ENCODE measurements at regions not wholly inside any gene's neighbourhood (a gene's known extent, or its start where the extent isn't known, plus 50 kb on each side); places are given as distances from the start of the nearest gene placed in this dataset.

DNA sequence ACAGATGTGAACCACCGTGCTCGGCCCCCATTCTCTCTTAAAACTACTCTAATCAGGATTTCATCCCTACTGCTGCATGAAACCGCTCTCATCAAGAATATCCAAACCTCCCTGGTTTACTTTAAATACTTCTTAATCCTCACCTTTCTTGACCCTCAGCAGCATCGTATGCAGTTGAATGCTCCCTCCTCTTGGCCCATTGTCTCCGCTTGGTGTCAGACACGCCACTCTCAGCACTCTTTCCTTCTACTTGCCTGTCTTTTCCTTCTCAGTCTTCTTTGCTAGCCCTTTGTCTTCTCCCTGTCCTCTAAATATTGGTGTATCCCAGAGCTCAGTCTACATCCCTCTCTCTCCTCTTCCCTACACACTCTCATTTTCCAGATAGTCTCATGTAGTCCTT, 314.9 kb downstream of the MRPL39 start:
- Histone ChIP-seq H4K20me1 (ENCODE audit: insufficient read depth, low read length) (no peaks in the 10 kb centered on the region), H3K4me2 (ENCODE audit: insufficient read depth, low read length) (no peak overlapping the region), H3K79me2 (ENCODE audit: insufficient read depth, low read length) (no peaks in the 10 kb centered on the region), H3K36me3 (ENCODE audit: insufficient read depth, low read length) (no peaks in the 10 kb centered on the region), H3K4me3 (ENCODE audit: insufficient read depth, low read length) (no peak overlapping the region), H3K4me1 (ENCODE audit: insufficient read depth, low read length) (no peaks in the 10 kb centered on the region), H3K27ac (ENCODE audit: low read depth, low read length) (no peak overlapping the region), H3K9me3 (ENCODE audit: low read depth, low read length) (no peaks in the 10 kb centered on the region), H2AFZ (ENCODE audit: low read length) (no peak overlapping the region), H3K27me3 (ENCODE audit: insufficient read depth, low read length) (no peaks in the 10 kb centered on the region)
- TF ChIP-seq, protein P1, sequence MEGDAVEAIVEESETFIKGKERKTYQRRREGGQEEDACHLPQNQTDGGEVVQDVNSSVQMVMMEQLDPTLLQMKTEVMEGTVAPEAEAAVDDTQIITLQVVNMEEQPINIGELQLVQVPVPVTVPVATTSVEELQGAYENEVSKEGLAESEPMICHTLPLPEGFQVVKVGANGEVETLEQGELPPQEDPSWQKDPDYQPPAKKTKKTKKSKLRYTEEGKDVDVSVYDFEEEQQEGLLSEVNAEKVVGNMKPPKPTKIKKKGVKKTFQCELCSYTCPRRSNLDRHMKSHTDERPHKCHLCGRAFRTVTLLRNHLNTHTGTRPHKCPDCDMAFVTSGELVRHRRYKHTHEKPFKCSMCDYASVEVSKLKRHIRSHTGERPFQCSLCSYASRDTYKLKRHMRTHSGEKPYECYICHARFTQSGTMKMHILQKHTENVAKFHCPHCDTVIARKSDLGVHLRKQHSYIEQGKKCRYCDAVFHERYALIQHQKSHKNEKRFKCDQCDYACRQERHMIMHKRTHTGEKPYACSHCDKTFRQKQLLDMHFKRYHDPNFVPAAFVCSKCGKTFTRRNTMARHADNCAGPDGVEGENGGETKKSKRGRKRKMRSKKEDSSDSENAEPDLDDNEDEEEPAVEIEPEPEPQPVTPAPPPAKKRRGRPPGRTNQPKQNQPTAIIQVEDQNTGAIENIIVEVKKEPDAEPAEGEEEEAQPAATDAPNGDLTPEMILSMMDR (IDR thresholded peaks at IDR 0.05; ENCODE audit: extremely low read depth, low read depth, low read length), result no peak
- DNase-seq (ENCODE audit: insufficient read length, low spot score, missing footprints), result no peak

DNA sequence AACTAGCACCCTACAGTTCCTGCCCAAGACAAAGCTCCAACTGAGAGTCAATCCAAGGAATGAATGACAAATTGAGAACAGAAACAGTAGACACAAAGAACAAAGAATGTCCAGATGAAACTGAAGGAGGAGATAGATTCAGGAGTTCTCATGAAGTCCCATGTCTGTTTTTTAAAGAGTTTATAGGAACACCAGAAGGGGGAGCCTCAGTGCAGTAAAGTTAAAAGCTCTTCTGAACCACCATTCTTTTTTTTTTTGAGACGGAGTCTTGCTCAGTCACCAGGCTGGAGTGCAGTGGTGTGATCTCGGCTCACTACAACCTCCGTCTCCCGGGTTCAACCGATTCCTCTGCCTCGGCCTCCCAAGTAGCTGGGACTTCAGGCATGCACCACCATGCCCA, 323.6 kb downstream of the MRPL39 start:
- no peaks in the 10 kb centered on the region for H3K36me3 ChIP-seq (ENCODE audit: insufficient read depth, low read length)
- H3K4me3 ChIP-seq (ENCODE audit: insufficient read depth, low read length), result no peak overlapping the region
- H3K4me2 ChIP-seq (ENCODE audit: insufficient read depth, low read length), result no peak overlapping the region
- H3K27ac ChIP-seq (ENCODE audit: low read depth, low read length), result no peak overlapping the region
- H3K79me2 ChIP-seq (ENCODE audit: insufficient read depth, low read length), result no peaks in the 10 kb centered on the region
- TF ChIP-seq, protein P1 (IDR thresholded peaks at IDR 0.05; ENCODE audit: extremely low read depth, low read depth, low read length), result peak; percentile 45
- no peaks in the 10 kb centered on the region for H3K4me1 ChIP-seq (ENCODE audit: insufficient read depth, low read length)
- DNase-seq (ENCODE audit: insufficient read length, low spot score, missing footprints), result peak; percentile 51
- peak overlapping the region; percentile 47 for H2AFZ ChIP-seq (ENCODE audit: low read length)
- no peaks in the 10 kb centered on the region for H4K20me1 ChIP-seq (ENCODE audit: insufficient read depth, low read length)
- no peaks in the 10 kb centered on the region for H3K9me3 ChIP-seq (ENCODE audit: low read depth, low read length)
- H3K27me3 ChIP-seq (ENCODE audit: insufficient read depth, low read length), result no peaks in the 10 kb centered on the region

DNA sequence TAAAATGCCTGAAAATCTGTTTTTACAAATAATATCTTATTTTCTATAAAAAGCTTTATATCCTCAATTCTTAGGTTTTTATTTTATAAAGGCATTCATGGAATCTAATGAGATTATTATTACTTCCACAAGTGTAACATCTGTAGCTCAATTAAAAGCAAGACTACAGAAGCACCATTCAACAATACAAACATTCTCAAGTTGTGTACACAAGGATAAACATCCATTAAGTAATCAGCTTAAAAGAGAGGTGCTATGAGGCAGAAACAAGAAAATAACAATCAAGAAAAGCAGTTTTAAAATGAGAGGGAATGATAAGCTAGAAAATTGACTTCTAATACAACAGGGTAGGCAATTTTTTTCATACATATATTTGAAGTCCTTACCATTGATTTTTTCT, 326.1 kb downstream of the MRPL39 start:
- no peak overlapping the region for H3K4me2 ChIP-seq (ENCODE audit: insufficient read depth, low read length)
- TF ChIP-seq, protein P1 (IDR thresholded peaks at IDR 0.05; ENCODE audit: extremely low read depth, low read depth, low read length), result no peak
- H3K27ac ChIP-seq (ENCODE audit: low read depth, low read length), result no peak overlapping the region
- H3K4me3 ChIP-seq (ENCODE audit: insufficient read depth, low read length), result no peak overlapping the region
- H3K36me3 ChIP-seq (ENCODE audit: insufficient read depth, low read length), result no peaks in the 10 kb centered on the region
- no peaks in the 10 kb centered on the region for H3K79me2 ChIP-seq (ENCODE audit: insufficient read depth, low read length)
- H4K20me1 ChIP-seq (ENCODE audit: insufficient read depth, low read length), result no peaks in the 10 kb centered on the region
- no peaks in the 10 kb centered on the region for H3K9me3 ChIP-seq (ENCODE audit: low read depth, low read length)
- no peaks in the 10 kb centered on the region for H3K4me1 ChIP-seq (ENCODE audit: insufficient read depth, low read length)
- no peak overlapping the region for H2AFZ ChIP-seq (ENCODE audit: low read length)
- no peaks in the 10 kb centered on the region for H3K27me3 ChIP-seq (ENCODE audit: insufficient read depth, low read length)
- DNase-seq (ENCODE audit: insufficient read length, low spot score, missing footprints), result peak; percentile 11

DNA sequence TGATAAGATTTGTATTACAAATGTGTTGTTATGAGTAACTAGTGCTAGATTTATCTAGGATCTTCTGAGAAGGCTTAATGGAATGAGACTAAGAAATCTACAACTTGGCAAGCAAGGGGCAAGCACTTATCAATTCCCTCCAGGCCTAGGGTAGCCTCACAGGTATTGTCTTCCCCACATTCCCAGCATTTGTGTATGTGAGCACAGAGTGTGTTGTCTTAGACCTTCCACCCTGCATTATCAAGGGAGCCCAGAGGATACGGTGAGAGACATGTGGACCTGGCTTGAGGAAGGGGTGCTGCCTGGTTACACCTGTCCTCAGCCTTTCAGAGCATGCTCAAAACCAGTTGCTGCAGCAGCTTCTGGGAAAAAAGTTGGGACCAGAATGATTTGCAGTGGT, 327.2 kb downstream of the MRPL39 start:
- Histone ChIP-seq H3K9me3 (ENCODE audit: low read depth, low read length) (no peaks in the 10 kb centered on the region), H2AFZ (ENCODE audit: low read length) (no peak overlapping the region), H3K27me3 (ENCODE audit: insufficient read depth, low read length) (no peaks in the 10 kb centered on the region), H3K27ac (ENCODE audit: low read depth, low read length) (no peak overlapping the region), H3K4me2 (ENCODE audit: insufficient read depth, low read length) (no peak overlapping the region), H3K36me3 (ENCODE audit: insufficient read depth, low read length) (no peaks in the 10 kb centered on the region), H3K79me2 (ENCODE audit: insufficient read depth, low read length) (no peaks in the 10 kb centered on the region), H3K4me3 (ENCODE audit: insufficient read depth, low read length) (no peak overlapping the region), H3K4me1 (ENCODE audit: insufficient read depth, low read length) (no peaks in the 10 kb centered on the region), H4K20me1 (ENCODE audit: insufficient read depth, low read length) (no peaks in the 10 kb centered on the region)
- DNase-seq (ENCODE audit: insufficient read length, low spot score, missing footprints), result no peak
- TF ChIP-seq, protein P1 (IDR thresholded peaks at IDR 0.05; ENCODE audit: extremely low read depth, low read depth, low read length), result no peak
